AG09319 (cell line): ENCODE measurements at regions not wholly inside any gene's neighbourhood (a gene's known extent, or its start where the extent isn't known, plus 50 kb on each side); places are given as distances from the start of the nearest gene placed in this dataset.

Experiments
- DNase-seq: peaks from one replicate; pipeline ENCODE4 v3.0.0-alpha.2; 2010; ENCODE audit warnings: low read depth; ENCODE audit errors: extremely low read depth
- CTCF ChIP-seq: IDR thresholded peaks from 2 replicates; pipeline ENCODE4 v1.5.1; 2011; ENCODE audit warnings: low read depth, mild to moderate bottlenecking, inconsistent platforms, low read length, moderate library complexity

GRCh38 chr11:92854162-92854561 is 115.3 kb upstream of the MTNR1B start:
- TF ChIP-seq CTCF, result no peak
- no peak for DNase-seq

GRCh38 chr11:92854952-92855351 is 114.5 kb upstream of the MTNR1B start:
- DNase-seq, result no peak
- TF ChIP-seq CTCF, result no peak

- no peak for TF ChIP-seq CTCF
- no peak for DNase-seq
Observed at GRCh38 chr11:92855607-92856405, 113.6 kb upstream of the MTNR1B start.

GRCh38 chr11:92857407-92857806 is 112.0 kb upstream of the MTNR1B start:
- no peak for TF ChIP-seq CTCF
- no peak for DNase-seq

- no peak for DNase-seq
- TF ChIP-seq CTCF, result no peak
Observed at GRCh38 chr11:92859156-92859690, 110.2 kb upstream of the MTNR1B start.

- TF ChIP-seq CTCF, result no peak
- no peak for DNase-seq
Observed at GRCh38 chr11:92861634-92862033, 107.8 kb upstream of the MTNR1B start.

- DNase-seq, result no peak
- TF ChIP-seq CTCF, result no peak
Observed at GRCh38 chr11:92865352-92865751, 104.1 kb upstream of the MTNR1B start.
